DND-41 (cell line): ENCODE measurements at regions not wholly inside any gene's neighbourhood (a gene's known extent, or its start where the extent isn't known, plus 50 kb on each side); places are given as distances from the start of the nearest gene placed in this dataset.

Source experiments
- CTCF ChIP-seq: IDR thresholded peaks from 2 replicates; pipeline ENCODE4 v1.5.1; 2012; ENCODE audit warnings: borderline replicate concordance, low read length, moderate library complexity, mild to moderate bottlenecking; ENCODE audit not compliant: poor library complexity, severe bottlenecking; ENCODE audit errors: extremely low read depth
- EZH2 ChIP-seq: IDR thresholded peaks from 3 replicates; pipeline ENCODE4 v1.6.1; 2012; ENCODE audit warnings: borderline replicate concordance, low read depth, mild to moderate bottlenecking, moderate library complexity, low read length, inconsistent platforms; ENCODE audit not compliant: severe bottlenecking

- no peak for TF ChIP-seq CTCF
- TF ChIP-seq EZH2: no peak
These were observed 195.2 kb upstream of the JUN start for GRCh38 chr1:58979086-58979485.
